ENCODE measurements at regions not wholly inside any gene's neighbourhood (a gene's known extent, or its start where the extent isn't known, plus 50 kb on each side); places are given as distances from the start of the nearest gene placed in this dataset.

GRCh38 chr12:4108803-4109345 lies 164.7 kb upstream of the CCND2 start:
- no peak for DNase-seq (ENCODE audit: low read depth in 1 of 2, low spot score in 1 of 2)

- DNase-seq (ENCODE audit: low read depth in 1 of 2, low spot score in 1 of 2): no peak
Measured at GRCh38 chr12:4107911-4108697, 165.5 kb upstream of the CCND2 start.

GRCh38 chr12:4107436-4107878 lies 166.1 kb upstream of the CCND2 start:
- peak in 1 of 2 donors; percentile 82 for DNase-seq (ENCODE audit: low read depth in 1 of 2, low spot score in 1 of 2)

GRCh38 chr12:4106621-4107020 lies 166.9 kb upstream of the CCND2 start:
- DNase-seq (ENCODE audit: low read depth in 1 of 2, low spot score in 1 of 2): no peak

GRCh38 chr12:4104722-4105244 lies 168.8 kb upstream of the CCND2 start:
- DNase-seq (ENCODE audit: low read depth in 1 of 2, low spot score in 1 of 2): no peak

GRCh38 chr12:4099276-4099675 lies 174.3 kb upstream of the CCND2 start:
- no peak for DNase-seq (ENCODE audit: low read depth in 1 of 2, low spot score in 1 of 2)

GRCh38 chr12:4091016-4091743 lies 182.4 kb upstream of the CCND2 start:
- DNase-seq (ENCODE audit: low read depth in 1 of 2, low spot score in 1 of 2): no peak

GRCh38 chr12:4089956-4090355 lies 183.6 kb upstream of the CCND2 start:
- no peak for DNase-seq (ENCODE audit: low read depth in 1 of 2, low spot score in 1 of 2)

GRCh38 chr12:4089121-4089606 lies 184.4 kb upstream of the CCND2 start:
- DNase-seq (ENCODE audit: low read depth in 1 of 2, low spot score in 1 of 2): no peak

GRCh38 chr12:4088451-4088850 lies 185.1 kb upstream of the CCND2 start:
- no peak for DNase-seq (ENCODE audit: low read depth in 1 of 2, low spot score in 1 of 2)

- DNase-seq (ENCODE audit: low read depth in 1 of 2, low spot score in 1 of 2): no peak
Measured at GRCh38 chr12:4086481-4086880, 187.1 kb upstream of the CCND2 start.

- DNase-seq (ENCODE audit: low read depth in 1 of 2, low spot score in 1 of 2): no peak
Measured at GRCh38 chr12:4084573-4084972, 189.0 kb upstream of the CCND2 start.

GRCh38 chr12:4082809-4083403 lies 190.7 kb upstream of the CCND2 start:
- DNase-seq (ENCODE audit: low read depth in 1 of 2, low spot score in 1 of 2): no peak

GRCh38 chr12:4080213-4080612 lies 193.3 kb upstream of the CCND2 start:
- DNase-seq (ENCODE audit: low read depth in 1 of 2, low spot score in 1 of 2): no peak

- DNase-seq (ENCODE audit: low read depth in 1 of 2, low spot score in 1 of 2): no peak
Measured at GRCh38 chr12:4074129-4074528, 199.4 kb upstream of the CCND2 start.

GRCh38 chr12:4069670-4070010 lies 196.4 kb upstream of the PARP11 start:
- DNase-seq (ENCODE audit: low read depth in 1 of 2, low spot score in 1 of 2): no peak

- no peak for DNase-seq (ENCODE audit: low read depth in 1 of 2, low spot score in 1 of 2)
Measured at GRCh38 chr12:4068981-4069669, 195.9 kb upstream of the PARP11 start.

- peak in 1 of 2 donors; percentile 2 for DNase-seq (ENCODE audit: low read depth in 1 of 2, low spot score in 1 of 2)
Measured at GRCh38 chr12:4064008-4064407, 190.8 kb upstream of the PARP11 start.

- no peak for DNase-seq (ENCODE audit: low read depth in 1 of 2, low spot score in 1 of 2)
Measured at GRCh38 chr12:4059898-4060568, 186.8 kb upstream of the PARP11 start.

All from activated CD4-positive, alpha-beta T cell treated with anti-CD3 and anti-CD28 coated beads, Interleukin-2, amount 50 U/mL, for 24 hours (primary cell).